ENCODE measurements at regions not wholly inside any gene's neighbourhood (a gene's known extent, or its start where the extent isn't known, plus 50 kb on each side); places are given as distances from the start of the nearest gene placed in this dataset.

GRCh38 chr17:15039366-15039765, 225.8 kb downstream of the PMP22 start:
- no peak for DNase-seq (ENCODE audit: low spot score)

GRCh38 chr17:15038656-15039055, 226.5 kb downstream of the PMP22 start:
- no peak for DNase-seq (ENCODE audit: low spot score)

- DNase-seq (ENCODE audit: low spot score) = no peak
Observed at GRCh38 chr17:15036238-15036637, 228.9 kb downstream of the PMP22 start.

GRCh38 chr17:15031975-15032374, 233.2 kb downstream of the PMP22 start:
- DNase-seq (ENCODE audit: low spot score) = no peak

- no peak for DNase-seq (ENCODE audit: low spot score)
Observed at GRCh38 chr17:15029469-15029868, 235.7 kb downstream of the PMP22 start.

GRCh38 chr17:15027853-15028252, 237.3 kb downstream of the PMP22 start:
- no peak for DNase-seq (ENCODE audit: low spot score)

GRCh38 chr17:15026088-15026487, 239.0 kb downstream of the PMP22 start:
- no peak for DNase-seq (ENCODE audit: low spot score)

GRCh38 chr17:15023589-15024336, 241.4 kb downstream of the PMP22 start:
- DNase-seq (ENCODE audit: low spot score) = no peak

- DNase-seq (ENCODE audit: low spot score) = no peak
Observed at GRCh38 chr17:15019158-15019557, 246.0 kb downstream of the PMP22 start.

- no peak for DNase-seq (ENCODE audit: low spot score)
Observed at GRCh38 chr17:15012351-15012980, 252.7 kb downstream of the PMP22 start.

GRCh38 chr17:15009087-15009486, 256.0 kb downstream of the PMP22 start:
- DNase-seq (ENCODE audit: low spot score) = no peak

GRCh38 chr17:15007147-15007553, 258.0 kb downstream of the PMP22 start:
- DNase-seq (ENCODE audit: low spot score) = no peak

GRCh38 chr17:15006421-15007128, 258.6 kb downstream of the PMP22 start:
- DNase-seq (ENCODE audit: low spot score) = no peak

- no peak for DNase-seq (ENCODE audit: low spot score)
Observed at GRCh38 chr17:15000661-15001060, 264.5 kb downstream of the PMP22 start.

GRCh38 chr17:14997290-14997689, 267.8 kb downstream of the PMP22 start:
- no peak for DNase-seq (ENCODE audit: low spot score)

- DNase-seq (ENCODE audit: low spot score) = no peak
Observed at GRCh38 chr17:14986127-14986526, 279.0 kb downstream of the PMP22 start.

- no peak for DNase-seq (ENCODE audit: low spot score)
Observed at GRCh38 chr17:14972844-14973243, 292.3 kb downstream of the PMP22 start.

- DNase-seq (ENCODE audit: low spot score) = no peak
Observed at GRCh38 chr17:14971054-14971453, 294.1 kb downstream of the PMP22 start.

- no peak for DNase-seq (ENCODE audit: low spot score)
Observed at GRCh38 chr17:14959106-14959648, 305.9 kb downstream of the PMP22 start.

- DNase-seq (ENCODE audit: low spot score) = no peak
Observed at GRCh38 chr17:14953405-14953804, 311.7 kb downstream of the PMP22 start.

GRCh38 chr17:14950686-14951085, 314.4 kb downstream of the PMP22 start:
- DNase-seq (ENCODE audit: low spot score) = no peak

GRCh38 chr17:14950216-14950615, 314.9 kb downstream of the PMP22 start:
- no peak for DNase-seq (ENCODE audit: low spot score)

- no peak for DNase-seq (ENCODE audit: low spot score)
Observed at GRCh38 chr17:14947671-14948070, 317.5 kb downstream of the PMP22 start.

Data from HuH-7 (cell line).